A204.1 (cell line): ENCODE measurements at regions not wholly inside any gene's neighbourhood (a gene's known extent, or its start where the extent isn't known, plus 50 kb on each side); places are given as distances from the start of the nearest gene placed in this dataset.
"Not testable (repeated sequence)": the region's sequence is repeated elsewhere in the genome, so short reads cannot be mapped to it uniquely, and the experiment has no call there.

Source experiments
- FAIRE-seq: peaks from 2 replicates; lab custom pipeline; 2012; peaks lifted over from hg19 to GRCh38; lab: Jason Lieb, UNC

- FAIRE-seq: no peak
These were observed 73.2 kb downstream of the MTNR1A start for GRCh38 chr4:186481998-186482790.

GRCh38 chr4:186475202-186475601 is 80.2 kb downstream of the MTNR1A start:
- no peak for FAIRE-seq

DNA sequence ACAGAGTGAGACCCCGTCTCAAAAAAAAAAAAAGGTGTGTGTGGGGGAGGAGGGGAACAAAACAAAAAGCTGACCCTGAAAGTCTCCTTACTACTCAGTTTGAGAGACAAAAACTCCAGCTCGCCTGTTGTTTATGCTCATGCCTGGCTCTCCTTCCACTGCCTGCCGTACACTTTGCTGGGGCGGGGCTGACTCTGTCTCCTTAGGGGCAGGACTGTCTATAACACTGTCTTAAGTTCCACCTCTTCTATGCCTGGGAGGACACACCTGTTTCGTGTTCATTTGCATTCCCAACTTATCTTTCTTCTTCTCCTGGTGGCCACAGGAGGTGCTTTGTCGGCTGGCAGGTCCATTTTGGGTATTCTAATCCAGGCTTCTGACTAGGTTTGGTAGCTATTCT is 81.4 kb downstream of the MTNR1A start:
- FAIRE-seq: no peak

GRCh38 chr4:186472948-186473347 is 82.4 kb downstream of the MTNR1A start:
- FAIRE-seq: peak; percentile 97

DNA sequence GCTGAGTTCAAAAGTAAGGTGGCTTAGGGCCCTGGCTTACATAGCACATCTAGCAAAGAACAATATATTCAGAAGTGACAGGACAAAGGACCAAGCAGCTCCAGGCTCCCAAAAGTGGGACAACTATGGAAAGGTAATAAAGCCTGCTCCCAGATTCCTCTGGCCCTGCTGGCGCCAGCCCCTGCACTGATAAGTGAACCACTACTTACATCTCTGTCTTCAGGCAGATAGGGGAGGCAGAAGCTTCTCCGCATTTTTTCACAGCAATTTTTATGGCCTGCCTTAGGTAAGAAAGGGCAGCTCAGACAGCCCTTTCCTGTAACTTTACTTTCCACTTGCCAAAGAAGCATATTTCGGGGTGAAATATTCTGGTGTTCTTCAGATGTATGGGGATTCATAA is 83.9 kb downstream of the MTNR1A start:
- no peak for FAIRE-seq

GRCh38 chr4:186458050-186458449 is 97.3 kb downstream of the MTNR1A start:
- FAIRE-seq: no peak

DNA sequence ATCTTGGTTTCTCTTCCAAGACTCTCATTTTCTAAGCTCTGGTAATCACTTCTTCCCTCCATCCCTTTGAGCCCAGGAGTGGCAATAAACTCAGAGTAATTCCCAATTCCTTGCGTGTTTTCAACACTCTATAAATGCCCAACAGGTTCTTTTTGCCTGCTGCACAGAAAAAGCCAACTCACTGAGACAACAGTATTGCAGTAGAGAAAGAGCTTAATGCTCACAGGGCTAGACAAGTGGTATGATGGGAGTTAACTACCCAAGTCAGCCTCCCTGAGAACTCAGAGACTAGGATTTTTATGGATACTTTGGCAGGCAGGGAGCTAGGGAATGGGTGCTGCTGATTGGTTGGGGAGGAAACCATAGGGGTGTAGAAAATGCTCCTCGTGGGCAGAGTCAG is 103.4 kb downstream of the MTNR1A start:
- no peak for FAIRE-seq

DNA sequence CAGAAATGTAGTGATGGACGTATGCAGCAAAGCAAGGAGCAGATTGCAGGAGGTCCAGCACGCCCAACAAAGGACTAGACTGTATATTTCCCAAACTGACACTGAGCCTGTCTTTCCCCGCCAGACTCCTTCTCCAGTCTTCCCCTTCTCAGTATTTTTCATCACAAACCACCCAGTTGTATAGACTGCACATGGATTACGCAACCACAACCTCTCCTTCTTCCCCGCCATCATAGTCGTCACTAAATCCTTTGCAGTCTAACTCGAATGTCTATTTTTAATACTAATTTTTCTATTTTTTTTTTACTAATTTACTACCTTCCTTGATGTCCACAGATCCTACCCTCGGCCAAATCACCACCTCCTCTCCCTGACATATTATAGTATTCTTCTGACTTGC is 105.4 kb downstream of the MTNR1A start:
- FAIRE-seq: no peak

DNA sequence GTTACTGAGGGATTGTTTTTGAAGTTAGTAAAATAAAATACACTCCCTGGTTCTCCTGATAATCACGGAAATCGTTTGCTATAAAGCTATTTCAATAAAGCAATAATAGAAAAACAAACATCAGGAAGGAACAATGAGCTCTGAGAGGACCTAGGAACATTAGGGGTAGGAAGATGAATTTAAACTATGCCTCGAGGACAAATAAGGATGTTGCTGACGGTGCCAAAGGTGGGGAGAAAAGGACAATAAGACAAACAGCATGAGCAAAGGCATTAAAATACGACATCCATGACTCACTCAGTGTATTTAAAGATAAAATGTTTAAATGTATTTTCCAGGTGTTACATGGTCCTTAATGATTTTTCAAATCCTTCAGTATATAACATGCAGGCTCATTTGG is 110.3 kb downstream of the MTNR1A start:
- no peak for FAIRE-seq

DNA sequence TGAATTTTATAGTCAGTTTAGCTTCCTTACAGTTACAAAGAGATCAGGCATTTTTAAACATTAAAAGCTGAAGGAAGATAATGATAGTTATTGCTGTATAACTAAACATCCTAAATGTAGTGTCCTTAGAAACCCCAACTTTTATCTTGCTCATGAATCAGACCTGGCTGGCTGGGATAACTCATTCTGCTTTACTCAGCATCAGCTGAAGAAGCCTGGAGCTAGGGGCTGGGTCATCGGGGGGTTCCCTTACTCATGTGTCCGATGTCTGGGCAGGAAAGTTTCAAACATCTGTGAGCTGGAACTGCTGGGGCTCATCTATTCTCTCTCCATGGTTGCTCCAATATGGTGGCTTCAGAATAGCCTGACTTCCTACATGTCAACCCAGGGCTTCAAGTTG is 113.9 kb downstream of the MTNR1A start:
- no peak for FAIRE-seq

DNA sequence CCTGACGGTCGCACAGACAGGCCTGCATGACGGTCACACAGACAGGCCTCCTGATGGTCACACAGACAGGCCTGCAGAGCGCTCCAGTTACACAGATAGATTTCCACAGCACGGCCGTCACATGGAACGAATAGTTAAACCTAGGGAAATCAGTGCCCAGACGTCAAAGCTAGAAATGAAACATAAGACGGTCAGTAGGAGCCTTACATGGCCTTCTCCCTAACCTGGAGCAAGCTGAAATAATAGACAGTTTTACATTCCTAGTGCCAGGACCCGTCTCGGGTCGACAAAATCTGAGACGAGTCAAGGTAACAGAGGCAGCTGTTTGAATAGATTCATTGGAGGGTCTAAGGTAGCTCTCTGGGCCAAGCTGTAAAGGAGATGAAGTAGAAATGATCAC is 126.9 kb downstream of the MTNR1A start:
- FAIRE-seq: no peak

- FAIRE-seq: no peak
These were observed 130.6 kb downstream of the MTNR1A start for GRCh38 chr4:186424745-186425144.

DNA sequence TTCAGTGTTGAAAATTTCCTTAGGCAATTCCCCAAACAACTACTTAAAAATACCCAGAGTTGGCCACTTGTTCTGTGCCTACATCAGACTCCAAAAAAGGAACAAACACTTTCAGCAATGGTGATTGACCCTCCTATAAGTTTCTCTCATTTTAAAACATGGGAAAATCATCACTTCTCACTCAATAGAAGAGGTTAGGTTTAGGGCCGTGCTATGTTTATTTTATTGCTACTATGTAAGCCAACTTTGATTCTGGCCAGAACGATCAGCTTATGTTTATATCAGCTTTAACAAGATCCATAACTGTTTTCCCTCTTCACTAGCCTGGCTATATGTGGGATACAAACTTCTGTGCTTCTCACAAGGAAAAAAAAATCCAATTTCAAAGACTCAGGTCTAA is 133.1 kb downstream of the MTNR1A start:
- FAIRE-seq: no peak

GRCh38 chr4:186416451-186417060 is 138.8 kb downstream of the MTNR1A start:
- FAIRE-seq: no peak

GRCh38 chr4:186414390-186414789 is 141.0 kb downstream of the MTNR1A start:
- no peak for FAIRE-seq

DNA sequence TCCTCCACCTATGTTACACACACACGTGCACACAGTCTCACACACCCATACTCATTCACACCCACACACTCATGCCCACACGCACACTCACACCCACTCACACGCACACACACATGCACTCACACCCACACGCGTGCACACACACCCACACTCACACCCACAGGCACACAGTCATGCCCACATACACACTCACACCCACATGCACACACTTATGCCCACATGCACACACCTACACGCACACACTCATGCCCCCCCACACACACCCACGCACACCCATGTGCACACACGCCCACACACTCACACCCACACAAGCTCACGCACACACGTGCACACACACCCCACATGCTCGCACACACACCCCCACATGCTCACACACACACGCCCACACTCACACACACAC is 140.0 kb downstream of the F11 start:
- FAIRE-seq: no peak

- no peak for FAIRE-seq
These were observed 138.7 kb downstream of the F11 start for GRCh38 chr4:186404562-186405134.

GRCh38 chr4:186400676-186401075 is 134.7 kb downstream of the F11 start:
- FAIRE-seq: no peak

- no peak for FAIRE-seq
These were observed 126.0 kb downstream of the F11 start for GRCh38 chr4:186392017-186392416.

GRCh38 chr4:186384328-186384727 is 118.3 kb downstream of the F11 start:
- not testable (repeated sequence) for FAIRE-seq

DNA sequence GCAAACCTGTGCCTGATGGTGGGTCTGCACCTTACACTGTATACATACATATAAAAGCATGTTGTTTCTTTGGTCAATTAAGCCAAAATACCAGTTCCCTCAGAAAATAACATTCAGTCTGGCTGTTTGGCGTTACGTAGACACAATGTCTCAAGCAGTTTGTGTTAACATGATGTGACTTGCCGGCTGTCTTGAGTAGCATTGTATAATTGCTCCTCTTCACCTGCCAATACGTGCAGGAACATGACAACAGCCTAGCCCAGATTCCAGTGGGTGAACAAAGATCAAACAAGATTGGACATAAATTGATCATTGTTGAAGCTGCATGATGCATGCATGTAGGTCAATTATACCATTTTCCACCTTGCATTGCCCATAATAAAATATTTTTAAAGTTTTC is 102.3 kb downstream of the F11 start:
- no peak for FAIRE-seq

DNA sequence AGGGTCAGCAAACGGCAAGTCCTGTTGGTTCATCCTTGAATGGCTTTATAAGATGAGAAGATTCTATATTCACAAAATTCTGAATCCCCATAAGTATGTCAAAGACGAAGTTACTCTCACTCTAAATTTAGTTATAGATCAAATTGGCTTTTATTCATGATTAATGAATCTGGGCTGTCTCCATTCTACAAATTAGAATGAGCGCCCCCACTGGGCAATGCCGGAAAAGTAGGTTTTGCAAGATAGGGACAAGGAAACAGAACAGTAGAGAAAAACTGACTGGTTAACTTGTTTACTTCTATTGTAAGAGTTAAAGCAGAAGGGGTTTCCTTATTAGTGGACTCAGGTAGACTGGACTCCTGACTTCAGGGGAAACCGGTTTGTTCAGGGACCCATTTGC is 100.3 kb downstream of the F11 start:
- no peak for FAIRE-seq

- FAIRE-seq: not testable (repeated sequence)
These were observed 97.0 kb downstream of the F11 start for GRCh38 chr4:186363038-186363437.

- FAIRE-seq: no peak
These were observed 94.6 kb downstream of the F11 start for GRCh38 chr4:186360551-186360950.
